Liver (tissue), 3 donors: ENCODE measurements at regions not wholly inside any gene's neighbourhood (a gene's known extent, or its start where the extent isn't known, plus 50 kb on each side); places are given as distances from the start of the nearest gene placed in this dataset.

ENCODE experiments used
- FOXA1 ChIP-seq: IDR thresholded peaks from 2 replicates; pipeline ENCODE4 v1.6.1; 2016; ENCODE audit warnings: antibody characterized with exemption
- RAD21 ChIP-seq, 2 donors: IDR thresholded peaks; 2 replicates each; pipeline ENCODE4 v1.6.1; 2016; ENCODE audit warnings: antibody characterized with exemption in 2 of 2, mild to moderate bottlenecking in 2 of 2
- YY1 ChIP-seq: IDR thresholded peaks from 2 replicates; pipeline ENCODE4 v1.6.1; 2016; ENCODE audit warnings: antibody characterized with exemption, mild to moderate bottlenecking
- TF ChIP-seq, protein P1 (sequence below): fragments of 150-350 bp; IDR thresholded peaks from 2 replicates; pipeline ENCODE4 v1.5.1; 2017; ENCODE audit warnings: improper control_type of control experiment, low read depth, low read length; ENCODE audit not compliant: missing input control
- TF ChIP-seq, protein P2 (sequence below): IDR thresholded peaks from 2 replicates; pipeline ENCODE4 v1.6.1; 2016; ENCODE audit warnings: antibody characterized with exemption, mild to moderate bottlenecking
- donor health status: healthy.
- donor health status: healthy.

- no peak for TF ChIP-seq RAD21 (IDR thresholded peaks at IDR 0.05)
- TF ChIP-seq, protein P1, sequence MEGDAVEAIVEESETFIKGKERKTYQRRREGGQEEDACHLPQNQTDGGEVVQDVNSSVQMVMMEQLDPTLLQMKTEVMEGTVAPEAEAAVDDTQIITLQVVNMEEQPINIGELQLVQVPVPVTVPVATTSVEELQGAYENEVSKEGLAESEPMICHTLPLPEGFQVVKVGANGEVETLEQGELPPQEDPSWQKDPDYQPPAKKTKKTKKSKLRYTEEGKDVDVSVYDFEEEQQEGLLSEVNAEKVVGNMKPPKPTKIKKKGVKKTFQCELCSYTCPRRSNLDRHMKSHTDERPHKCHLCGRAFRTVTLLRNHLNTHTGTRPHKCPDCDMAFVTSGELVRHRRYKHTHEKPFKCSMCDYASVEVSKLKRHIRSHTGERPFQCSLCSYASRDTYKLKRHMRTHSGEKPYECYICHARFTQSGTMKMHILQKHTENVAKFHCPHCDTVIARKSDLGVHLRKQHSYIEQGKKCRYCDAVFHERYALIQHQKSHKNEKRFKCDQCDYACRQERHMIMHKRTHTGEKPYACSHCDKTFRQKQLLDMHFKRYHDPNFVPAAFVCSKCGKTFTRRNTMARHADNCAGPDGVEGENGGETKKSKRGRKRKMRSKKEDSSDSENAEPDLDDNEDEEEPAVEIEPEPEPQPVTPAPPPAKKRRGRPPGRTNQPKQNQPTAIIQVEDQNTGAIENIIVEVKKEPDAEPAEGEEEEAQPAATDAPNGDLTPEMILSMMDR = no peak
- TF ChIP-seq YY1 = no peak
- TF ChIP-seq FOXA1 = no peak
- TF ChIP-seq, protein P2, sequence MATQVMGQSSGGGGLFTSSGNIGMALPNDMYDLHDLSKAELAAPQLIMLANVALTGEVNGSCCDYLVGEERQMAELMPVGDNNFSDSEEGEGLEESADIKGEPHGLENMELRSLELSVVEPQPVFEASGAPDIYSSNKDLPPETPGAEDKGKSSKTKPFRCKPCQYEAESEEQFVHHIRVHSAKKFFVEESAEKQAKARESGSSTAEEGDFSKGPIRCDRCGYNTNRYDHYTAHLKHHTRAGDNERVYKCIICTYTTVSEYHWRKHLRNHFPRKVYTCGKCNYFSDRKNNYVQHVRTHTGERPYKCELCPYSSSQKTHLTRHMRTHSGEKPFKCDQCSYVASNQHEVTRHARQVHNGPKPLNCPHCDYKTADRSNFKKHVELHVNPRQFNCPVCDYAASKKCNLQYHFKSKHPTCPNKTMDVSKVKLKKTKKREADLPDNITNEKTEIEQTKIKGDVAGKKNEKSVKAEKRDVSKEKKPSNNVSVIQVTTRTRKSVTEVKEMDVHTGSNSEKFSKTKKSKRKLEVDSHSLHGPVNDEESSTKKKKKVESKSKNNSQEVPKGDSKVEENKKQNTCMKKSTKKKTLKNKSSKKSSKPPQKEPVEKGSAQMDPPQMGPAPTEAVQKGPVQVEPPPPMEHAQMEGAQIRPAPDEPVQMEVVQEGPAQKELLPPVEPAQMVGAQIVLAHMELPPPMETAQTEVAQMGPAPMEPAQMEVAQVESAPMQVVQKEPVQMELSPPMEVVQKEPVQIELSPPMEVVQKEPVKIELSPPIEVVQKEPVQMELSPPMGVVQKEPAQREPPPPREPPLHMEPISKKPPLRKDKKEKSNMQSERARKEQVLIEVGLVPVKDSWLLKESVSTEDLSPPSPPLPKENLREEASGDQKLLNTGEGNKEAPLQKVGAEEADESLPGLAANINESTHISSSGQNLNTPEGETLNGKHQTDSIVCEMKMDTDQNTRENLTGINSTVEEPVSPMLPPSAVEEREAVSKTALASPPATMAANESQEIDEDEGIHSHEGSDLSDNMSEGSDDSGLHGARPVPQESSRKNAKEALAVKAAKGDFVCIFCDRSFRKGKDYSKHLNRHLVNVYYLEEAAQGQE = no peak
Observed at GRCh38 chr2:195009202-195009601, 647.8 kb upstream of the SLC39A10 start.
